ENCODE measurements at regions not wholly inside any gene's neighbourhood (a gene's known extent, or its start where the extent isn't known, plus 50 kb on each side); places are given as distances from the start of the nearest gene placed in this dataset.
"Not testable (repeated sequence)": the region's sequence is repeated elsewhere in the genome, so short reads cannot be mapped to it uniquely, and the experiment has no call there.

- Histone ChIP-seq H3K9ac (ENCODE audit: low read length in 2 of 2) (no peak overlapping the region), H3K9me3 (ENCODE audit: control insufficient read depth in 2 of 2, low read length in 2 of 2) (no peaks in the 10 kb centered on the region), H3K27ac (ENCODE audit: low read length) (no peak overlapping the region), H3K36me3 (ENCODE audit: control insufficient read depth in 2 of 2, insufficient read depth in 2 of 2, low read length in 2 of 2) (no peaks in the 10 kb centered on the region), H3K27me3 (ENCODE audit: control insufficient read depth in 1 of 2, insufficient read depth in 2 of 2, low read length in 2 of 2) (no peaks in the 10 kb centered on the region), H3K4me3 (ENCODE audit: low read length in 2 of 2) (no peak overlapping the region), H3K4me1 (ENCODE audit: control insufficient read depth, insufficient read depth, low read length) (no peaks in the 10 kb centered on the region)
Measured at GRCh38 chr3:104916971-104917370, 449.7 kb upstream of the ALCAM start.

- Histone ChIP-seq H3K27me3 (ENCODE audit: control insufficient read depth in 1 of 2, insufficient read depth in 2 of 2, low read length in 2 of 2) (no peaks in the 10 kb centered on the region), H3K4me1 (ENCODE audit: control insufficient read depth, insufficient read depth, low read length) (no peaks in the 10 kb centered on the region), H3K27ac (ENCODE audit: low read length) (no peak overlapping the region)
Measured at GRCh38 chr3:104920512-104920911, 446.2 kb upstream of the ALCAM start.

GRCh38 chr3:104933972-104934371, 432.7 kb upstream of the ALCAM start:
- H3K27me3 ChIP-seq (ENCODE audit: control insufficient read depth in 1 of 2, insufficient read depth in 2 of 2, low read length in 2 of 2), result no peaks in the 10 kb centered on the region
- no peaks in the 10 kb centered on the region for H3K9me3 ChIP-seq (ENCODE audit: control insufficient read depth in 2 of 2, low read length in 2 of 2)
- no peaks in the 10 kb centered on the region for H3K4me1 ChIP-seq (ENCODE audit: control insufficient read depth, insufficient read depth, low read length)
- H3K36me3 ChIP-seq (ENCODE audit: control insufficient read depth in 2 of 2, insufficient read depth in 2 of 2, low read length in 2 of 2), result no peaks in the 10 kb centered on the region
- no peak overlapping the region for H3K9ac ChIP-seq (ENCODE audit: low read length in 2 of 2)
- no peak overlapping the region for H3K27ac ChIP-seq (ENCODE audit: low read length)
- H3K4me3 ChIP-seq (ENCODE audit: low read length in 2 of 2), result no peak overlapping the region

More at GRCh38 chr3:104920512-104920911, 446.2 kb upstream of the ALCAM start:
- Histone ChIP-seq H3K9ac (ENCODE audit: low read length in 2 of 2) (no peak overlapping the region), H3K4me3 (ENCODE audit: low read length in 2 of 2) (no peak overlapping the region), H3K36me3 (ENCODE audit: control insufficient read depth in 2 of 2, insufficient read depth in 2 of 2, low read length in 2 of 2) (no peaks in the 10 kb centered on the region), H3K9me3 (ENCODE audit: control insufficient read depth in 2 of 2, low read length in 2 of 2) (no peaks in the 10 kb centered on the region)

- Histone ChIP-seq H3K9ac (ENCODE audit: low read length in 2 of 2) (no peak overlapping the region), H3K9me3 (ENCODE audit: control insufficient read depth in 2 of 2, low read length in 2 of 2) (no peaks in the 10 kb centered on the region), H3K27ac (ENCODE audit: low read length) (no peak overlapping the region), H3K4me1 (ENCODE audit: control insufficient read depth, insufficient read depth, low read length) (no peaks in the 10 kb centered on the region), H3K36me3 (ENCODE audit: control insufficient read depth in 2 of 2, insufficient read depth in 2 of 2, low read length in 2 of 2) (no peaks in the 10 kb centered on the region), H3K4me3 (ENCODE audit: low read length in 2 of 2) (no peak overlapping the region), H3K27me3 (ENCODE audit: control insufficient read depth in 1 of 2, insufficient read depth in 2 of 2, low read length in 2 of 2) (no peaks in the 10 kb centered on the region)
Measured at GRCh38 chr3:104935613-104936012, 431.1 kb upstream of the ALCAM start.

GRCh38 chr3:104939196-104939595, 427.5 kb upstream of the ALCAM start:
- Histone ChIP-seq H3K4me3 (ENCODE audit: low read length in 2 of 2) (no peak overlapping the region), H3K9me3 (ENCODE audit: control insufficient read depth in 2 of 2, low read length in 2 of 2) (no peaks in the 10 kb centered on the region), H3K27ac (ENCODE audit: low read length) (no peak overlapping the region), H3K4me1 (ENCODE audit: control insufficient read depth, insufficient read depth, low read length) (no peaks in the 10 kb centered on the region), H3K36me3 (ENCODE audit: control insufficient read depth in 2 of 2, insufficient read depth in 2 of 2, low read length in 2 of 2) (no peaks in the 10 kb centered on the region), H3K27me3 (ENCODE audit: control insufficient read depth in 1 of 2, insufficient read depth in 2 of 2, low read length in 2 of 2) (no peaks in the 10 kb centered on the region), H3K9ac (ENCODE audit: low read length in 2 of 2) (no peak overlapping the region)

- no peaks in the 10 kb centered on the region for H3K36me3 ChIP-seq (ENCODE audit: control insufficient read depth in 2 of 2, insufficient read depth in 2 of 2, low read length in 2 of 2)
- H3K9me3 ChIP-seq (ENCODE audit: control insufficient read depth in 2 of 2, low read length in 2 of 2), result peaks cover 0 to 4% of the 10 kb centered on the region in 2 donors
- H3K4me3 ChIP-seq (ENCODE audit: low read length in 2 of 2), result no peak overlapping the region
- no peaks in the 10 kb centered on the region for H3K4me1 ChIP-seq (ENCODE audit: control insufficient read depth, insufficient read depth, low read length)
- no peak overlapping the region for H3K27ac ChIP-seq (ENCODE audit: low read length)
- H3K27me3 ChIP-seq (ENCODE audit: control insufficient read depth in 1 of 2, insufficient read depth in 2 of 2, low read length in 2 of 2), result no peaks in the 10 kb centered on the region
- H3K9ac ChIP-seq (ENCODE audit: low read length in 2 of 2), result no peak overlapping the region
Measured at GRCh38 chr3:104941785-104942184, 424.9 kb upstream of the ALCAM start.

GRCh38 chr3:104943974-104944373, 422.7 kb upstream of the ALCAM start:
- H3K36me3 ChIP-seq (ENCODE audit: control insufficient read depth in 2 of 2, insufficient read depth in 2 of 2, low read length in 2 of 2), result no peaks in the 10 kb centered on the region
- H3K4me1 ChIP-seq (ENCODE audit: control insufficient read depth, insufficient read depth, low read length), result no peaks in the 10 kb centered on the region
- no peaks in the 10 kb centered on the region for H3K27me3 ChIP-seq (ENCODE audit: control insufficient read depth in 1 of 2, insufficient read depth in 2 of 2, low read length in 2 of 2)
- H3K9ac ChIP-seq (ENCODE audit: low read length in 2 of 2), result no peak overlapping the region
- H3K27ac ChIP-seq (ENCODE audit: low read length), result no peak overlapping the region
- peaks cover 0 to 4% of the 10 kb centered on the region in 2 donors for H3K9me3 ChIP-seq (ENCODE audit: control insufficient read depth in 2 of 2, low read length in 2 of 2)
- no peak overlapping the region for H3K4me3 ChIP-seq (ENCODE audit: low read length in 2 of 2)

GRCh38 chr3:104947943-104948342, 418.8 kb upstream of the ALCAM start:
- H3K9ac ChIP-seq (ENCODE audit: low read length in 2 of 2), result no peak overlapping the region
- H3K27me3 ChIP-seq (ENCODE audit: control insufficient read depth in 1 of 2, insufficient read depth in 2 of 2, low read length in 2 of 2), result no peaks in the 10 kb centered on the region
- no peak overlapping the region for H3K27ac ChIP-seq (ENCODE audit: low read length)
- H3K4me1 ChIP-seq (ENCODE audit: control insufficient read depth, insufficient read depth, low read length), result no peaks in the 10 kb centered on the region
- H3K9me3 ChIP-seq (ENCODE audit: control insufficient read depth in 2 of 2, low read length in 2 of 2), result peaks cover 0 to 4% of the 10 kb centered on the region in 2 donors
- H3K36me3 ChIP-seq (ENCODE audit: control insufficient read depth in 2 of 2, insufficient read depth in 2 of 2, low read length in 2 of 2), result no peaks in the 10 kb centered on the region
- no peak overlapping the region for H3K4me3 ChIP-seq (ENCODE audit: low read length in 2 of 2)

- not testable (repeated sequence) for H3K9ac ChIP-seq (ENCODE audit: low read length in 2 of 2); H3K27ac ChIP-seq (ENCODE audit: low read length); H3K4me3 ChIP-seq (ENCODE audit: low read length in 2 of 2); H3K9me3 ChIP-seq (ENCODE audit: control insufficient read depth in 2 of 2, low read length in 2 of 2); H3K4me1 ChIP-seq (ENCODE audit: control insufficient read depth, insufficient read depth, low read length); H3K27me3 ChIP-seq (ENCODE audit: control insufficient read depth in 1 of 2, insufficient read depth in 2 of 2, low read length in 2 of 2); H3K36me3 ChIP-seq (ENCODE audit: control insufficient read depth in 2 of 2, insufficient read depth in 2 of 2, low read length in 2 of 2)
Measured at GRCh38 chr3:104949810-104950209, 416.9 kb upstream of the ALCAM start.

- Histone ChIP-seq H3K9me3 (ENCODE audit: control insufficient read depth in 2 of 2, low read length in 2 of 2) (no peaks in the 10 kb centered on the region), H3K36me3 (ENCODE audit: control insufficient read depth in 2 of 2, insufficient read depth in 2 of 2, low read length in 2 of 2) (no peaks in the 10 kb centered on the region), H3K9ac (ENCODE audit: low read length in 2 of 2) (no peak overlapping the region), H3K4me3 (ENCODE audit: low read length in 2 of 2) (no peak overlapping the region), H3K27ac (ENCODE audit: low read length) (no peak overlapping the region), H3K27me3 (ENCODE audit: control insufficient read depth in 1 of 2, insufficient read depth in 2 of 2, low read length in 2 of 2) (no peaks in the 10 kb centered on the region), H3K4me1 (ENCODE audit: control insufficient read depth, insufficient read depth, low read length) (no peaks in the 10 kb centered on the region)
Measured at GRCh38 chr3:104951426-104951825, 415.3 kb upstream of the ALCAM start.

GRCh38 chr3:104952146-104952972, 414.4 kb upstream of the ALCAM start:
- no peaks in the 10 kb centered on the region for H3K9me3 ChIP-seq (ENCODE audit: control insufficient read depth in 2 of 2, low read length in 2 of 2)
- no peak overlapping the region for H3K9ac ChIP-seq (ENCODE audit: low read length in 2 of 2)
- no peaks in the 10 kb centered on the region for H3K4me1 ChIP-seq (ENCODE audit: control insufficient read depth, insufficient read depth, low read length)
- no peak overlapping the region for H3K27ac ChIP-seq (ENCODE audit: low read length)
- H3K4me3 ChIP-seq (ENCODE audit: low read length in 2 of 2), result no peak overlapping the region
- no peaks in the 10 kb centered on the region for H3K27me3 ChIP-seq (ENCODE audit: control insufficient read depth in 1 of 2, insufficient read depth in 2 of 2, low read length in 2 of 2)
- no peaks in the 10 kb centered on the region for H3K36me3 ChIP-seq (ENCODE audit: control insufficient read depth in 2 of 2, insufficient read depth in 2 of 2, low read length in 2 of 2)
